NCI-H774 (cell line): ENCODE measurements at regions not wholly inside any gene's neighbourhood (a gene's known extent, or its start where the extent isn't known, plus 50 kb on each side); places are given as distances from the start of the nearest gene placed in this dataset.

Source experiments
- DNase-seq: peaks from one replicate; lab custom pipeline; 2025; lab: John Stamatoyannopoulos, UW

DNA sequence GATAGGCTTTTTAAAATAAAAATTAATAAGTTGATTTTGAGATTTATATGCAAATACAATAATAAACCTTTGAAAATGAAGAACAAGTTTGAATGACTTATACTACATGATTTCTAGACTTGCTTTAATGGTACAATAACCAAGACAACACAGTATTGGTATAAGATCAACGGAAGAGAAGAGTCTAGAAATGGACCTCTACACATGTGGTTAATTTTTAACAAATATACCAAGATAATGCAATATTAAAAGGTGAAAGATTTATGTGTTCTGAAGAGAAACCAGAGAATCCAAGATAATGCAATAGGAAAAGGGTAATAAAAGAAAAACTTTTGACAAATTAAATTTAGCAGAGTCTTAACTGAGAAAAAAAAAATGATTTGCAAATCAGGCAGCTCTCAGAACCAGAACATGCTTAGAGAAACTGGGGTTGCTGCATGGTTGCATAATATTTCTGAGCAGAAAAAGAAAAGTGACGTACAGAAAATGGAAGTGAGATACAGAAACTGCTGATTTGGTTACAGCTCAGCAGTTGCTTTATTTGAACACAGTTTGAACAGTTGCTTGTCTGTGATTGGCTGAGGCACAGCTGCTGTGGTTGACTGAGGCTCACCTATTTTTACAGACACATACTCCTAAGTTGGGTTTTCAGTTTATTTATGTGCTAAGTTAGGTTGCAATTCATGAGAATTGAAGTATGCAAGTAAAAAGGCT, 365.9 kb downstream of the CRPPA start:
- no peak for DNase-seq

DNA sequence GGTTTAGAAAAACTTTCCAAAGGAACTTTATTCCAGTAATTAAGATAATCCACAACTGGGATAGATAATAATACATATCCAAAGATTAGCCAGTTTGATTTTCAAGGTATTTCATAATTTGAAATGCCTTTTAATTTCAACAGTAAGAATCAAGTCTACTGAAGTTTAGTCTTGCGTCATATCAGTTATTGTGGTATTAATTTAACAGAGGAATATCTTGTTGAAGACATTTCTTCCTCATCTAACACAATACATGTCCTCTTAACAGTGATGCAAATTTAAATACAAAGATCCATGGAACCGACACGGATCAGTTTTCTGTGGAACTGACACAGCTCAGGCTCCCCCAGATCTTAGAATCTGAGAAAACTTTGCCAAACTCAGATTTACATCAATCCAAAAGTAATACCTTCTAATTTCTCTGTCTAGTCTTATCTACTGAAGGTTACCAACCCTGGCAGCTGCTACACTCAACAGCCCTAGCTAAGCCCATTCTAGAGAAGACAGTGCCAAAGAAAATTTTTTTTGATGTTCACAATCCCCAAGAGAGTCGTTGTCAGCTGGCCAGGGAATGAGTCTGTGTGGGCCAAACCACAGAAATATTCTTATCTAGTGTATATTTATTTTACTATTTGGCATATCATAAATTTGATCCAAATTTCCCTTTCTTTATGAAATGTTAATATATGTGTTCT, 365.2 kb upstream of the MEOX2 start:
- no peak for DNase-seq

DNA sequence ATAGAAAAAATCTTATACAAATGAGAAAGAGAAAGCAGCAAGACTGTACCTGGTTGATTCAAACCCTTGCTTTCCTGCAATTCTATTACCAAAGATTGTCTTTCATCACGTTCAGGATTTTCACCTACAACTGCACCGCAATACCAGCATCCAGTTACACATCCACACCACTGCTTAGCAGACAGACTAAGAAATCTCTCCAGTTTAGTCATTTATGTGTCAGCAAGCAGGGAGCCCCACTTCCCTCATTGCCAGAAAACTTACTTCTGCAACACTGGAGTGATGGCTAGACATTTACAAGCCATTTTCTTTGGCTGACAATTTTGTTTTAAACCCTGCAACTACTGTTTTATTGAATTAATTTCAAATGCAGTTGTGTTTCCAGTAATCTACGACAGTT, 359.6 kb upstream of the MEOX2 start:
- no peak for DNase-seq

DNA sequence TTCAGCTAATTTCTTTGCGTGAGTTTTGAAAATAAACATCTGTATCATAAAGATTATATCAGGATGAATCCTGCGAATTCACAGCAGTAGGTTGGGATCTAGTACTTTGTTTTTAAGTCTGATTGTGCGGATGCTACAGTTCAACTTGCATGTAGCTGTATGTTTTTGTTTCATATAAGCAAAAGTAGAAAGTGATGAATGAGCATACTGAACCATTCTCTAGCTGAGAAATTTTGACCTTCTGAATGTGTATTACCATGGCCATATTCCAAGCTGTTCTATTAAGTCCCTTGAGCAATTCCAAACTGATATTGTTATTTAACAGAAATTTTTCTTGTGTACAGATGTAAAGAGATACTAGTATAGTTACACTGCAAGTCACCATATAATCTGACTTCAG, 358.8 kb upstream of the MEOX2 start:
- no peak for DNase-seq

DNA sequence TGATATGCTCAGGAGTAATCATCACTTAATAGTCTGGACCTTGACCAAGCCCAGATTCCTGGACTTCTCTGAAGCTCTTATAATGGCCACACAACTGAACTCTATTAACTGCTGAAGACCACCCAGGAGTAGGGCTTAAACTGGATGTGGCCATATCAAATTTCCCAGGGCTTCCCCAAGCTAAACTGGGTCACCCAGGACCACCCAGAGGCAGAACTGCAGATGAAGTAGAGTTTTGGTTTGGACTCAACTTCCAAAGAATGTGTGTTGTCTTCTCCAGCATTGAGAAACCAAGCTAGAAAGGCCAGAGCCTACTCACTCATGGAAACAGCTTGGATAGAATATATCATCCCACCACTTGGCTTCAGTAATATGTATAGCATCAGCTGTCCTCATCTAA, 358.2 kb upstream of the MEOX2 start:
- DNase-seq, result no peak

DNA sequence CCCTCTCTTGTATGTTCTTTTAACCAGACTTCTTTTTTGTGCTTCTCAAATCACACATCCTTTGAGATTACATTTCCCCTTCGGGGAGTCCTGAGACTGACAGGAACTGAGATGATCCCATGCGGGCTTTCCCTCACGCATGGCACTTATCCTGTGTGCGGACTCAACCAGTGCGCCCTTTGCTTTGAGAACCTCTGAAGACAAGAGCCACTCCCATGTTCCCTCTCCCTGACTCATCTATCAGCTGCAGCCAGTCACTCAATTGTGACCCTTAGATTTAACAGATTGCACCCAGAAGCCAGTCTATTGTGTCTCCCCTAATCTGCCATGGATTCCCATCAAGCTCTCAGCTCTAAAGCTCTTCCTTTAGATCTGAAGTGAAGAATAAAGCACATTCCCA, 353.9 kb upstream of the MEOX2 start:
- no peak for DNase-seq

DNA sequence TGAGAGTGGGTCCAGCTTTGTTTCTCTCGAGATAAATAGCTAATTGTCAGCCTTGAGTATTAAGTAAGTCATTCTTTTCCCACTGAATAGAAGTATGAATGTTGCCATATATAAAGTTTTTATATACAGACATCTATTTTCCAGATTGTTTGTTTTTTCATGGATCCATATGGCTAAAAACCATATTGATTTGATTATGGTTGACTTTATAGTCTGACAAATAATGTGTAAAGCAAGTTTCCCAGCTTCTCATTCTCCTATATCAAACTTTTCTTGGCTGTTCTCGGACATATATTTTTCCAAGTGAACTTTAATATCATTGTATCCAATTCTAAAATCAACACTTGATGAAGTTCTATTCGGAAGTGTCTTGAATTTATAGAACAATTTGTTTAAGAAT, 352.4 kb upstream of the MEOX2 start:
- no peak for DNase-seq

DNA sequence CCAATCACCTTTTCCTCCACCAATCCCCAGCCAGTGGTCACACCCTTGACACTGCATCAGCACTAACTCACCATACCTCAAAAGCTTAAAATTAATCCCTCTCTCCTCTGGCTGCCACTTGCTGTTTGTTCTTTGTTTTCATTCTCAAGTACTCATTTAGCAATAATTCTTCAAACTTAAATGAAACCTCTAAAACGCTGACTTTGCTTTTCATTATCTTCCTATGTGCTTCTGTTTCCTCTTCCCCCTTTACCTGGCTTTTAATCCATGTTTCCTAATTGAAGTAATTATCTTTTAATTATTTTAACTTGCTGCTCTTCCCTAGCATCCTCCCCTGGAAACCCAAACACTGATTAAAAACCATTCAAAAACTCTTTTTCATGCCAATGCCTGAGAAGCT, 348.9 kb upstream of the MEOX2 start:
- DNase-seq, result no peak

DNA sequence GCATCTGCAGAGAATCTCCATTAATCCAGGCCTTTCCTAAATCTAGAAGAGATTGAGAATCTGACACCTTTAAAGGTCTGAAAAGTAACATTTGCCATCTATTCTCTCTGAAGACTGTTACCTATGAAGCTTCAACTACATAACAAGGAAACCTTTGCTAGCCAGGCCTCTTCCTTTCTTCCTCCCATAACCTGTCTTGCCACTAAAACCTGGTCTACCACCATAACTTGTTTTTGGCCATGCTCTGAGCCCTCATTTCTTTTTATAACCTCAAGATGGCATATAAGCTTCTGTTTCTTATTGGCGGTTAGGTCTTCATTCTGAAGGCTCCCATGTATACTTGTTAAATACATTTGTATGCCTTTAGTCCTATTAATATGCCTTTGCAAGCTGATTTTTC, 348.4 kb upstream of the MEOX2 start:
- no peak for DNase-seq

DNA sequence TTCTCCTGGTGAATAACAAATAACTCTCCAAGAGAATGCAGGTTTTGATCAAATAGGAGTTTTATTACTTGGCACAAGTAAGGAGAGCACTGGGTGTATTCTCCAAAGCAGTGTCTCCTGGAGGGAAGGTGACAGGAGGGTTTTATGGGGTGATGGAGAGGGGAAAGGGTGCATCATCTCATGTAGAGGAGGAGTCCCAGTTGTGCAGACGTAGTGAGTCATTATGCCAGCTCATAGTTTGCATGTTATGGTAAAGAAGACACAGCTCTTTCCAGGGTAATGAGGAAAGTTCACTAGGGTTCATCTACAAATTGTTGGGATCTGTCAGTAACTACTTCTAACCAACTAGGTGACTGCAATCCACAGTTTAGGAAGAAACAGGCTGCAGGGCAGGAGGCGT, 347.9 kb upstream of the MEOX2 start:
- DNase-seq, result no peak

DNA sequence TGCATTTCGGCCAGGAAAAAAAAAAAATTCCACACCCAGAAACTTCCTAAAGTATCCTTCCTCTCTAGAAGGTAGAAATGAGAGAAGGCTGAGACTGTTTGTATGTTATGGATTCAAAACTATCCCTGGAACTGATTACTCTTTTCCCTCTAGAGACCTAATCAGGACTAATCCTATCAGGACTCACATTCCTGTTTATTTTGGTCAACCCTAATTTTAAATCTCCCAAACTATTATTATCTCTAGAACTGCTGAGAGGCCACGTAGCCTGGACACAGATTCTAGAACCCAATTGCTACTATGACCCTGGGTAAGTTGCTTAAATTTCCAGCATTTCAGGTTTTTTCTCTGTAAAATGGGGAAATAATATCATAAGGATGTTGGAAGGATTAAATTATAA, 346.8 kb upstream of the MEOX2 start:
- no peak for DNase-seq

DNA sequence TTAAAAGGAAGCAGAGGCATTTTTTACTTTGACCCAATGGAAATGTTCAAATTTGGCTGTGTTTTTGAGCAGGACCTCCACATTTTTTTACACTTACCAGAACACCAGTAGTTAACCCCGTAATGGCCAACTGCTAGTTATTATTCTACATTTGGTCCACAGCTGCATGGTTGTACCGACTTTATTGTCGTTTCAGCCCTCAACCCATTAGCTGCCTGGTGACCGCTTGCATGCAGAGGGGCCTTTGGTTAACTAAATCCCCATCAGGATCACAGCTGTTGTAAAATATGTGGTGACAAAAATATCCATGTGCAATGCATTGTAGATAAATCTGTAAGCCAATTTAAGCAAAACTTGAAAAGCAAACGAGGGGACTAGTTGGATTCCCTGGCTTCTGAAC, 342.2 kb upstream of the MEOX2 start:
- no peak for DNase-seq

DNA sequence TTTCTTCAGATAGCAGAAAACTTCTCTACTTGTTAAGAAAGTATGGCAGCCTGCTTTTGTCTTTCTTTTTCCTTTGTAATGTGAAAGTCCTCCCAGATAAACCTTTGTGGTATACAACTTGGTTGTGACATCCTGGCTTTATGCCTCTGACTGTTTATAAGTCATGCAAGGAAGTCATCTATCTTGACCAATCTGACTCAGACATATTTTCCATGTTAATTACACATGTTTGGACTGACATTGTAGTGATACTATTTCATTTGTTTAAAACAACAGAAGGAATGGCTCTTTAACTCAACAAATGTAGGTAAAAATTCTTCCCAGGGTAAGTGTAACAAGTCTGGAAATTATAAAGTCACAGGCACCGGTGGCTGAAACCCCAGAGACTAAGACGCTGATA, 341.6 kb upstream of the MEOX2 start:
- no peak for DNase-seq

DNA sequence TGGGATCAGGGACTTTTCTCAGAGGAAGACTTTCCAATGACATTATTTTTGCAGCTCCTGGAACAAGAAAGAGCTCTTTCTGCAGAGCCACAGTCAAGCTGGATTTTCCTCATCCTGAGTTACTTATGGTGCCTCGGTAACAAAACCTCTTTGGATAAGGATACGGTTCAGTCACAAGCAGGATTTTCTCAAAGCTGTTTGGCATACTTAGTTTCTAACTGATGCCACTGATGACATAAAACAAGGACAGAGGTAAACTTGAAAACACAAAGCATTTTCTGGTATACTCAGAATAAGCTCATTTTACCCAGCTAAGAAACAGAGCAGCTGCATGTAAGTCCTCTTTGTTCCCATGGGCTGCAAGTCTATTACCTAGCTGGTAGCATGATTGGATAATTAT, 340.9 kb upstream of the MEOX2 start:
- no peak for DNase-seq

DNA sequence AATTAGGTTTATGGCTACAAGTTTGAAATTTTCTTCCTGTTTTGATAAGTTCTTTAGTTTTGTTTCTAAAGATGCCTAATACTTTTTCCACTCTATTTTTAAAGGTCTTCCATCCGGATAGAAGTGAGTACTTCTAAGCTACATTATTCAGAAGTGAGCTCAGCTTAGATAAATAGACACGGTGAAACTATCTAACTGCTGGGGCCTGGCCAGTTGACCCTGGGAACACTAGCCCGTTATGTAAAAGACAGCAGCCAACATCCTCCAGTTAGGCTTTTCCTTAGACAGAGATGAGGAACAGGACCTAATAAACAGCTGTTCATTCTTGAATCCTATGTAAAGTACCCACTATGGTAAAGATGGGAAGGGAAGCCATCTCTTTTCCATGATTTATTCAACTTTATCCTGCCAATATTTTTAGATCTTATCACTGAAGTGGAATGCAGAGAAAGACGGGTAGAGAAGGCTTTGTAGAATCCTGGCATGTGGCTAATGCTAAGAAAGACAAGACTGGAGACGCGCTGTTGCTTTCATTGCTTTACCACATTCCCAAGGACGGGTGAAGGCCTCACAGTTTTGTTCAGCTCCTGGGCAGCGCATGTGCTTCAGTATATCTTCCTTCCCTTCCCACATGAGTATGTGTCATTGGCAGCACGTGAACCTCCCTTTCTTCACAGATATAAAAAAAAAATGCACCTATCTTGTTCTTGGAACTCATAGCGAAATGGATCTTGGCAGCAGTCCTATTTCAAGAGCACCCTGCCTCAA, 340.0 kb upstream of the MEOX2 start:
- DNase-seq, result no peak

DNA sequence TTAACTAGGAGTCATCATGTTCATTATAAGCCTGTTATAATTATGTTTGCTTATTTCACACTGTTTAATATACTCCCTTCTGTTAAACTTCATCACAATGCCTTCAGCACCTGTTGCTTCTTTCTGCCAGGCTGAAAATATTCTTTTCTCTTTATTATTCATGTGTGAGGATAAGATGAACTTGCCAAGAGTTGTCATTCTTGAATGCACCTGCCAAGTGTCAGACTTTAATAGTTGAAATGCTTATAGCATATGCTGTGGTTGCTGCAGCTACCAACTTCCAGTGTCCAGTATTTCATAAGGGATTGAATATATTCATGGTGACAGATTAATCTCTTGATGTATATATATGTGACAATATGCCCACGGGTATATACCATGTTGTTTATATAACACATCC, 339.2 kb upstream of the MEOX2 start:
- no peak for DNase-seq

DNA sequence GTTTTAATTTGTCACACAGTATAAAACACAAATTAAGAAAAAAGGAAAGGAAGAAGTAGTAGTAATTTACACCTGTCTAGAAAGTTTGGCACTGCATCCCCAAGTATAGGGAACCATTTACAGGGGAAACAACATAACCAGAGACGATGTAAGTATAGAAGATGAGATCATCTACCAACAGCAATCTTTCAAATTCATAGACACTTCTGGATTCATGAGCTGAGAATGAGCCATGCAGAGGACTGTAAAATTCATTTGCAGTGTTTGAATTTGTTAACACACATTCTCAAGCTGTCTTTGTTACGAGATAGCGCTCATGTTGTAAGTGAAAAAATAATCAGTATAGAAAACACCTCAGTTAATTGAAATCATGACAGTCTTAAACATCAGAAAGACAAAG, 337.0 kb upstream of the MEOX2 start:
- DNase-seq, result no peak

DNA sequence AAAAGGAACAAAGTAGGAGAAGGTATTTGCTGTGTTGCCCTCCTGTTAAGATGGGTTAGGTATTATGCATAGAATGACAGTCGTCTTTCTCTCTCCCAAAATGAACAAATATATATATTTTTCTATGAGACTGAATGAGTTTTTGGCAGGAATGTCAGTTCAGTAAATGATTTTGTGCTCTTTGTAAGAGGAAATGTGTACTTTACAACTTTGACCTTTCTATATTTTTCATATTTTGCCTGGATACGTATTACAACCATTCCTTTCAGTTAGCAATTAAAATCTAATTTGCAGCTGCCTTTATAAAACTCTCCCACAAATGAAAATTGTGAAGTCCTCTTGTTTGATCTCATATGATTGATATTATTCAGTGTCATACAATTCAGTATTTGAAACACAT, 336.6 kb upstream of the MEOX2 start:
- DNase-seq, result no peak

DNA sequence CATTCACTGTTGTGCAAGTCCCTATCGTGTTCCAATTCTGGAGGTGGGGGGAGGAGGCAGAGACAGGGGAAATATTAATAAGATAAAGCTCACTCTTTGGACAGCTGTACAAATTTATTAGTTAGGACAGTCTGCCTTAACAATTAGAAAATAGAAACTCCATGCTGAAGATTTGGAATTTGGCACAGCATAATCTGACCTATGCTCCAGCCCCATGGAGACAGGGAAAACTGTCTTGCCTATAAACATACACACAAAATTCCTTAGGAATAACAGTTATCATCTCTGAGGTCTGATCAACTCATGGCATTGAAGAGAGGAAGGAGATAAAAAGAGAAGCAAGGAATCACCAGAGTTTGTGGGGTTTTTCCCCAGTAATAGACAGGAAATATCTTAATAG, 335.4 kb upstream of the MEOX2 start:
- DNase-seq, result no peak

DNA sequence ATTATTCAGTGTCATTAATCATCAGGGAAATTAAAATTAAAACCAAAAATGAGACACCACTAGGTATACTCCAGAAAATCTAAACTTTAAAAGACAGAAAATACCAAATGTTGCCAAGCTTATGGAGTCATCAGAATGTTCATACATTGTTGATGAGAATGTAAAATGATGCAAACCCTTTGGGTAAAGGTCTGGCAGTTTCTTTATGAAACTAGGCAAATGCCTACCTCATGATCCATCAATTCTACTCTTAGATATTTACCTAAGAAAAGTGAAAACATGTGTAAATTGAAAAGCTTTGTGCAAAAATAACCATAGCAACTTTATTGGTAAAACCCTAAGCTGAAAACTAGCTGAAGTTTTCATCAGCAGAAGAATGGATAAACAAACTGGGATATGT, 329.5 kb upstream of the MEOX2 start:
- DNase-seq, result no peak

DNA sequence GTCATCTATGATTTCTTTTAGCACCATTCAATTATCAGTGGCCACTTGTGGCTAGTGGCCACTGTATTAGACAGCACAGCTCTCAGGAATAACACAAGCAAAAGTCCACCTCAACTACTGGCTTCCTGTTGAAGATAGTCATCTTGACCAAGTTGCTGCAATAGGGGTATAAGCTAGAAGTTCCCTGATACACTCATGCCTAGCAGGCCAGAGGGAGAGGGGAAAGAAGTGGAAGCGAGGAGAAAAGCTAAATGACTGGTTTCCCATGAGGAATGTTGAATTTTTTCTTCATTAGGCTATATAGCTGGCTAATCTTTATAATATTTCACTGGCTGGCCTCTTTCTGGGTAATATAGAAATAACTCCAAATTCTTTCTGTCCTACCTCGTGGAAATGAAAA, 327.5 kb upstream of the MEOX2 start:
- no peak for DNase-seq

DNA sequence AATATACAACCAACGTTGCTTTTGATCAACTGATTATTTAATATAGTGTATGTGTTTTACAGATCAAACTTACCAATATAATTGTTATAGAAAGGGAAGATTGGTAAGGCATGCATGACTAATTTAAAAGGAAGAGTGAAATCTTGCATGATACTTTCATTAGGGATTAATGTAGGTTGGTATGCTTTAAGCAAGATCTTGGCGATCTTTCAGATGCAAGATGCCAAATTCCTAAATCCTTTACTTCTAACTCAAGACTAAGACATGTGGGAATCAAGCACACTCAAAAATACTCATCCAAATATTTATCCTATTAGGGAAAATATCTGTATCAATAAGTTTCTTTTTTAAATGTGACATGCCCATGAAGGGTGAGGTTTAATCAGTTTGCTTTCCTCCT, 321.4 kb upstream of the MEOX2 start:
- DNase-seq, result no peak

DNA sequence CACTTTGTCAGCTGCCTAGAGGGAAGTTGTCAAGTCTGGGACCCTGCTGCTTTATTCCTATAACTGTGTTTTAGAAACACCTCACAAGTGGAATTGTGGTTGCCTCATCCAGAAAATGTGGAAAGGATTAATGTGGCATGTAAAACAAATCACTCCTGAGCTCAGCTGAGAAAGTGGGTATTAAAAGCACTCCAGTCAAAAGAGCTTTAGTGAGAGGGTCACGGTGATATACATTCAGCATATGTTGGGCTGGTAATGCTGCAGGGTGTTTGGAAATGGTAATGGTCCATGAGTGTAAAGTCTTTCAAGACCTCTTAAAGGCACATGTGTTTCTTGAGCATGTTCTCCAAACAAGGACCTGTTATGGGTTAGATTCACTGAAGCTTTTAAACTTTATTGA, 318.2 kb upstream of the MEOX2 start:
- no peak for DNase-seq
